Tibial artery (tissue), 4 donors: ENCODE measurements at regions not wholly inside any gene's neighbourhood (a gene's known extent, or its start where the extent isn't known, plus 50 kb on each side); places are given as distances from the start of the nearest gene placed in this dataset.

Experiments used
- DNase-seq, 2 donors: peaks; one replicate each; pipeline ENCODE4 v3.0.0-alpha.2; 2019
- H3K27ac ChIP-seq, 2 donors: fragments of 200-600 bp; sonication (generic) in 1 of 2; 1 replicate in 1 of 2; 2 replicates in 1 of 2; pipeline ENCODE4 v1.5.1; 2018 to 2019; ENCODE audit warnings: mild to moderate bottlenecking in 1 of 2
- H3K27me3 ChIP-seq, 2 donors: fragments of 200-600 bp; sonication (generic) in 1 of 2; one replicate each; pipeline versions ENCODE4 v1.5.1 to v1.6.0; 2016 to 2019
- H3K36me3 ChIP-seq, 3 donors: fragments of 200-600 bp; sonication (generic) in 2 of 3; one replicate each; pipeline ENCODE4 v1.5.1; 2016 to 2019; ENCODE audit warnings: mild to moderate bottlenecking in 2 of 3
- H3K4me1 ChIP-seq, 4 donors: fragments of 200-600 bp; sonication (generic) in 2 of 4; 1 replicate in 3 of 4; 2 replicates in 1 of 4; pipeline ENCODE4 v1.5.1; 2016 to 2019
- H3K4me3 ChIP-seq, 2 donors: fragments of 200-600 bp; sonication (generic) in 1 of 2; 1 replicate in 1 of 2; 2 replicates in 1 of 2; pipeline ENCODE4 v1.5.1; 2018 to 2019; ENCODE audit warnings: mild to moderate bottlenecking in 2 of 2
- H3K9me3 ChIP-seq, 3 donors: fragments of 200-600 bp; sonication (generic) in 1 of 3; one replicate each; pipeline ENCODE4 v1.5.1; 2016 to 2019
- intact Hi-C: fragments of 100-400 bp; cut with DNase I; formaldehyde crosslinking; loops from one replicate; pipeline ENCODE4 v1.15.0; 2023; ENCODE audit warnings: low total_unique reads
- TF ChIP-seq, protein P1 (sequence below), 2 experiments: fragments of 200-600 bp in 1 of 2; fragments of 450-650 bp in 1 of 2; IDR thresholded peaks; one replicate each; pipeline ENCODE4 v1.5.1; 2017 to 2019; ENCODE audit warnings: antibody characterized with exemption in 2 of 2, mild to moderate bottlenecking in 1 of 2, moderate library complexity in 1 of 2

DNA sequence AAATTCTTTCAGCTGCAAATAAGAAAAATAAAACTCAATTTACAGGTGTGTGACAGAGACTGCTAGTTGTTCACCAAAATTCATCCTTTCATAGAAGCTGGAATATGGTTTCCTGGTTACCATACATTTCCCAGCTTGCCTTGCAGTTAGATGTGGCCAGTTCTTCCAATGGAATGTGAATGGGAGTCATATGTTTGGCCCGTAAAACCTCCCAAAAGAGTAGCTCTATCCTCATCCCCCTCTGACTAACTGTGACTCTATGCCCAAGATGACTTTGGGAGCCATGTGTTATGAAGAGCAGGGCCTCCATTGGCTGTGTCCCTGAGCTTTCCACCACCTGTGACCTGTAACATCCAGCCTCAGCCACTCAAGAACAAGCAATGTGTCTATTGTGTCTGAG is 90.6 kb upstream of the NGF start:
- no peak overlapping the region for H3K4me3 ChIP-seq
- DNase-seq: no peak
- intact Hi-C loops: no loop called here
- no peaks in the 10 kb centered on the region for H3K27me3 ChIP-seq
- H3K27ac ChIP-seq: no peak overlapping the region
- no peaks in the 10 kb centered on the region for H3K9me3 ChIP-seq
- no peaks in the 10 kb centered on the region for H3K36me3 ChIP-seq
- peaks cover 0 to 31% (median 15%) of the 10 kb centered on the region in 4 donors for H3K4me1 ChIP-seq
- TF ChIP-seq, protein P1, sequence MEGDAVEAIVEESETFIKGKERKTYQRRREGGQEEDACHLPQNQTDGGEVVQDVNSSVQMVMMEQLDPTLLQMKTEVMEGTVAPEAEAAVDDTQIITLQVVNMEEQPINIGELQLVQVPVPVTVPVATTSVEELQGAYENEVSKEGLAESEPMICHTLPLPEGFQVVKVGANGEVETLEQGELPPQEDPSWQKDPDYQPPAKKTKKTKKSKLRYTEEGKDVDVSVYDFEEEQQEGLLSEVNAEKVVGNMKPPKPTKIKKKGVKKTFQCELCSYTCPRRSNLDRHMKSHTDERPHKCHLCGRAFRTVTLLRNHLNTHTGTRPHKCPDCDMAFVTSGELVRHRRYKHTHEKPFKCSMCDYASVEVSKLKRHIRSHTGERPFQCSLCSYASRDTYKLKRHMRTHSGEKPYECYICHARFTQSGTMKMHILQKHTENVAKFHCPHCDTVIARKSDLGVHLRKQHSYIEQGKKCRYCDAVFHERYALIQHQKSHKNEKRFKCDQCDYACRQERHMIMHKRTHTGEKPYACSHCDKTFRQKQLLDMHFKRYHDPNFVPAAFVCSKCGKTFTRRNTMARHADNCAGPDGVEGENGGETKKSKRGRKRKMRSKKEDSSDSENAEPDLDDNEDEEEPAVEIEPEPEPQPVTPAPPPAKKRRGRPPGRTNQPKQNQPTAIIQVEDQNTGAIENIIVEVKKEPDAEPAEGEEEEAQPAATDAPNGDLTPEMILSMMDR (IDR thresholded peaks at IDR 0.05): no peak

DNA sequence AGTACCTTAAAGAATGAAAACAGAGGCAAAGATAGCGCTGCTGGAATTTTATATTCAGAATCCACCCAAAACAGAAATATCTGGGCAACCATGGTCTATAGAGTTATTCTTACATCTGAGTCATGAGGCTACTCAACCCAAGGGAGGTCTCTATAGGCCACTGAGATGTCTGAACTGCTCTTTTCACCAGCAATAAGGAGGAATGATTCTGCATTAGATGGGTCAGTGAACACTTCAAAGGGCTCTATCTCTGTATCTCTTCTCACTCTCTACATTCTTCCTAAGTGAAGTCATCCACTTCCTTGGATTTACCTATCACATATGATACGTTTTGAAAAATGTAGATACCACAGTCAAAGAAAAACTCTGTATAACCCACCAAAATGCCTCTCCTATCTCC is 90.2 kb upstream of the NGF start:
- Histone ChIP-seq H3K36me3 (no peaks in the 10 kb centered on the region), H3K27me3 (no peaks in the 10 kb centered on the region), H3K27ac (no peak overlapping the region), H3K4me1 (peaks cover 0 to 27% (median 10%) of the 10 kb centered on the region in 4 donors), H3K4me3 (no peak overlapping the region), H3K9me3 (no peaks in the 10 kb centered on the region)
- intact Hi-C loops: no loop called here
- TF ChIP-seq, protein P1 (IDR thresholded peaks at IDR 0.05): no peak
- DNase-seq: no peak

DNA sequence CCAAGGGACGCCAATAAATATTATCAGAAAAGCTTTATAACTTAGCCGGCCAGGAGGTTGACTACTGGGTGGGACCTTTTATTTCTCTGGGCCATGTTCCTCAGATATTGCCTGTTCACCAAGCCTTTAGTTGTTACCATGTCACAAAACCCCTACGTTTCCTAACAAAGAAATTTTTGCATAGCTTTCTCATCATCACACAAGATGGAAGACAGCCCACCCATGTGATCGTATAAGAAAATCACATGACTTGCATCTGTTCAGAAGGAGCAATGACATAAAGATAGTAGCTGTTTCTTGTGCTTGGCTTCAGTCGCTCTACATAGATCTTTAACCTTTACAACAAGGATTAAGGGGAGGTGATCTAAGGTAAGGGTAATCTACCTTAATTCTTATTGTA is 88.9 kb upstream of the NGF start:
- Histone ChIP-seq H3K27ac (peak overlapping the region; percentile 58 to 64), H3K4me3 (no peak overlapping the region), H3K27me3 (no peaks in the 10 kb centered on the region), H3K9me3 (no peaks in the 10 kb centered on the region), H3K36me3 (no peaks in the 10 kb centered on the region), H3K4me1 (peaks cover 0 to 20% (median 7%) of the 10 kb centered on the region in 4 donors)
- DNase-seq: no peak
- intact Hi-C loops: no loop called here
- TF ChIP-seq, protein P1 (IDR thresholded peaks at IDR 0.05): no peak

DNA sequence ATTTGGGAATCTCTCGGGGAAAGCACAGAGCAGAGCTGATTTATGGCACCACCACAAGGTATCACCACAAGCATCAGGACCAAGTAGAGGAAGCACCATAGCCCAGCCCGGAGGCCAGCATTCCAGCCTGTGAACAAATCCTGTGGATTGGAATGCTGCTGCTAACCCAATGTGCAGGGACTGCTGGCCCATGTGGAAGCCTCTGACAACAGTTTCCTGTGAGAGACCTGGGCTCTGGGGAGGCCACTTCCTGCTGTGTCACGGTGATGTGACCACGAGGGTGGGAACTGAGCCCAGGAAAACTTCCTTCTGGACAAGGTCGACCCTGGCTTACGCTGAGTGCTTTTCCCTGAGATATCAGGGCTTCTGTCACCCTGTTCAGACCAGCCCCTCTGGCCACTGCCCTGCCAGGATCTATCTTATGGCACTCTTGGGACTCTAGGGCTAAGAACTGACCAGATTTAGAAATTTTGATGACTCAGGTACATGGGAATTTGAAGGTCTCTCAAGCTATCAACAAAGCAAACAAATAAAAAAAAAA is 88.3 kb upstream of the NGF start:
- peak; percentile 73 to 91 for DNase-seq
- TF ChIP-seq, protein P1 (IDR thresholded peaks at IDR 0.05): no peak
- Histone ChIP-seq H3K4me3 (no peak overlapping the region), H3K4me1 (peaks cover 0 to 20% (median 7%) of the 10 kb centered on the region in 4 donors), H3K27ac (peak overlapping the region; percentile 58 to 64), H3K36me3 (no peaks in the 10 kb centered on the region), H3K9me3 (no peaks in the 10 kb centered on the region), H3K27me3 (no peaks in the 10 kb centered on the region)
- intact Hi-C loops: no loop called here

DNA sequence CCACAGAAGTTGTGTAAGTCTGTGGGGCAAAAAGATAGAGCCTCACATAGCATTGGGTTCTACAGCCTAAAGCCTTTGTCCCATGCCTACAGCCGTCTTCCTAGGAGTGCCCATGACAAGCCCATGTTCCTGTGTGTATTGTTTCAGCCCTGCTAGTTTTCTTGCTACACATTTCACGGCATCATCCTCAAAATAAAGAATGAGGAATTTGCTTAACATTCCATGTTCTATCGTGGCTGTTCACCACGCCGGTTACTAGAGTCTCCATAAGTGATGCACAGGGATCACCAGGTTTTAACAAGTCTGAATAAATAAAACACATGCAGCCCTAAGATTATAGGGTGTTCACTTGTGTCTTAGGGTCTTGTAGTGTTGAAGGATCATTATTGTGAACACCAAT is 87.4 kb upstream of the NGF start:
- peak overlapping the region; percentile 58 to 64 for H3K27ac ChIP-seq
- no peaks in the 10 kb centered on the region for H3K9me3 ChIP-seq
- intact Hi-C loops: no loop called here
- no peaks in the 10 kb centered on the region for H3K27me3 ChIP-seq
- DNase-seq: no peak
- TF ChIP-seq, protein P1 (IDR thresholded peaks at IDR 0.05): no peak
- no peak overlapping the region for H3K4me3 ChIP-seq
- H3K4me1 ChIP-seq: peaks cover 0 to 20% (median 7%) of the 10 kb centered on the region in 4 donors
- H3K36me3 ChIP-seq: no peaks in the 10 kb centered on the region

DNA sequence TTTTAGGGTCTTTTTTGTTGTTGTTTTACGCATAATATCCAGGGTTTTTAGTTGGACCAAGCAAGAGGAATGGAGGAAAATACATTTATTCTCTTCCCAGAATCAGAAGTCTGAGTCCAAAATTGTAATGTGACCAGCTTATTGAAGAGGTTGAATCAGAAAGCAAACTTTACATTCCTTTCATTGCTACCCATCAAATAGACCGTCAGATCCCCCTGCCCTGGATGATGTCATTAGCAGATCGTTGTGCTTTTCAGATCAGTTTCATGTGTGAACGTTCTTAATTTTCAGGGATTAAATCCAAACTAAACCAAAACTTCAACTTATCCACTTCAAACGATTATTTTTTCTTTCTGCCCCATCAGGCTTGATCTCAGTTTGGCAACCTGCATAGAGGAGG is 85.7 kb upstream of the NGF start:
- Histone ChIP-seq H3K27me3 (no peaks in the 10 kb centered on the region), H3K4me1 (peaks cover 0 to 20% (median 7%) of the 10 kb centered on the region in 4 donors), H3K36me3 (no peaks in the 10 kb centered on the region), H3K27ac (no peak overlapping the region), H3K4me3 (no peak overlapping the region), H3K9me3 (no peaks in the 10 kb centered on the region)
- TF ChIP-seq, protein P1 (IDR thresholded peaks at IDR 0.05): no peak
- no peak for DNase-seq
- intact Hi-C loops: no loop called here
